TTC549 (cell line): ENCODE measurements at regions not wholly inside any gene's neighbourhood (a gene's known extent, or its start where the extent isn't known, plus 50 kb on each side); places are given as distances from the start of the nearest gene placed in this dataset.

Experiments
- FAIRE-seq: peaks from 2 replicates; lab custom pipeline; 2012; peaks lifted over from hg19 to GRCh38; lab: Jason Lieb, UNC

DNA sequence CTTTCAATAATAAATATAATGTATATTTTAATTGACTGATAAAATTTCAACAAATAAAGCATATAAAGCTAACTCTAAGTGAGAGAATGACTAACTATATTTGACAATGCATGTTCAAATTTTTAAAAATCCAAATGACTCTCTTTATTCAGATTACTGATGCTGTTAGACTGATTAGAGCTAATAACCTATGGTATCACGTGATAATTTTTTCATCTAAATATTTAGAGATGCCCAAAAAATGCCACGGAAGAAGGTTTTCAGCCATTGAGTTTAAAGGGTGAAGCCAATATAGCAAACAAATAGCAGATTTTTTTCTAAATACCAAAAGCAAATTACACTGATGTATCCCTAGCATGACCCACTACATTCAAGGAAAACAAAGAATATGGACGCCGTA, 61.1 kb upstream of the OR10J4 start:
- FAIRE-seq = peak; percentile 76
